Stimulated activated CD4-positive, alpha-beta T cell treated with anti-CD3 and anti-CD28 coated beads, TNF-alpha, amount 100 ng/mL, for 48 hours (primary cell): ENCODE measurements at regions not wholly inside any gene's neighbourhood (a gene's known extent, or its start where the extent isn't known, plus 50 kb on each side); places are given as distances from the start of the nearest gene placed in this dataset.

Source experiments
- DNase-seq, 3 donors: peaks; one replicate each; pipeline ENCODE4 v3.0.0-alpha.2; 2020; ENCODE audit warnings: low read depth in 3 of 3

- no peak for DNase-seq
These were observed 50.8 kb upstream of the KCNJ6 start for GRCh38 chr21:37967036-37967435.

DNA sequence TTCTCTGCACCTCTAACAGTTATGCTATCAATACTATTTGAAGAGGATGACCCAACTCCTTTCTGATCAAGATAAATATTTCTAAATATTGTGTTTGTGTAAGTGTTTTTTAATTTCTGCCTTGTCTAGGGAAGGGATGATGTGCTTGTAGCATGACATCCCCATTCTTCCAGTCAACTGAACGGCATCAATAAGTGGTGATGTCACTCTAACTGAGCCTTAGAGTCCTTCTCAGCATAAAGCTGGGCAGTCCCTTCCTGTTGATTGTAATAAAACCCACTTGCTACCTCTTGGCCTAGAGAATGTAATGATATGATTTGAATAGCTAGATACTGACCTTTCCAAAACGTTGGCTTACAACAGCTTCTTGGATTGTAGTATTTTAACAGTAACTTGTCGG lies 52.5 kb upstream of the KCNJ6 start:
- no peak for DNase-seq

GRCh38 chr21:37970548-37970947 lies 54.3 kb upstream of the KCNJ6 start:
- DNase-seq = no peak

DNA sequence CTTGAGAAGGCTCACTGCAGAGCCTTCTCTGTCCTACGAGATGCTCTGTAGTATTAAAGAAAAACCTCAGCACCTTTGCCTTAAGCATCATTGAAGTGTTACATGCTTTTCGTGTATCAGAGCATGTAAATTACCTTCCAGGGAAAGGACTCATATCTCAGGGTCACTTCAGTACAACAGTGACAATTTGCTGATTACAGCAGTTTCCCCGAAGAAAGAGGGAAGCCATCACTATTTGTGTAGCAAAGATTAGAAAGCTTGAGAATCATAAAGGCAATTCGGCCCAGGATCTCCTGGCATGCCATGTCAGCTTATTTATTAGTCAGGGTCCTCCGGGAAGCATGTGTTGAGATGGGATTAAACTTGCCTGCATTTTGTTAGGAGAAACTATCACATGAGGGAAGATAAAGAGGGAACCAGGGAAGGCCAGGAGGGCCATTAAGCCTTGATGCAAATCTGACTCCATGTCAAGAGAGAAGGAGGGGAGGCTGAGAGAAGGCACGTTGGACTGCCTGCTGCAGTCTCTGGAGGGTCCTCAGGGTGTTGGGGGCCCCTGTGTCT lies 55.2 kb upstream of the KCNJ6 start:
- no peak for DNase-seq

DNA sequence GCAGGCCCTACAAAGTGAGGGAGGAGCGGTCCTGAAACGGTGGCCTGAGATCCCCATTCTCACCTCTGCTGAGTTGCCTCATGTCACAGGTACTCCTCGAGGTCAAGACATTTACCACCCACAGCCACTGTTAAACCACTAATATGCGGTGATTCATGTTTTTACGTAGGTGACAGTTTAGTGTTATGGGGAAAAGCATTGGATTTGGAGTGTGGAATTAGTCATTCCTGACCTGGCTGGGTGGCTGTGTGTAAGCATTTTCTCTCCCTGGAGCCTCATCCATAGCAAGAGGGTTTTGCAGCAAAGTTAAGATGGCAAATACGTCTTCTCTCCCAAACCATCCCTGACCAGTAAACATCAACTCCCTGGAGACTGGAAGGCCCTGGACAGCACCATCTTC lies 57.8 kb upstream of the KCNJ6 start:
- DNase-seq = no peak

DNA sequence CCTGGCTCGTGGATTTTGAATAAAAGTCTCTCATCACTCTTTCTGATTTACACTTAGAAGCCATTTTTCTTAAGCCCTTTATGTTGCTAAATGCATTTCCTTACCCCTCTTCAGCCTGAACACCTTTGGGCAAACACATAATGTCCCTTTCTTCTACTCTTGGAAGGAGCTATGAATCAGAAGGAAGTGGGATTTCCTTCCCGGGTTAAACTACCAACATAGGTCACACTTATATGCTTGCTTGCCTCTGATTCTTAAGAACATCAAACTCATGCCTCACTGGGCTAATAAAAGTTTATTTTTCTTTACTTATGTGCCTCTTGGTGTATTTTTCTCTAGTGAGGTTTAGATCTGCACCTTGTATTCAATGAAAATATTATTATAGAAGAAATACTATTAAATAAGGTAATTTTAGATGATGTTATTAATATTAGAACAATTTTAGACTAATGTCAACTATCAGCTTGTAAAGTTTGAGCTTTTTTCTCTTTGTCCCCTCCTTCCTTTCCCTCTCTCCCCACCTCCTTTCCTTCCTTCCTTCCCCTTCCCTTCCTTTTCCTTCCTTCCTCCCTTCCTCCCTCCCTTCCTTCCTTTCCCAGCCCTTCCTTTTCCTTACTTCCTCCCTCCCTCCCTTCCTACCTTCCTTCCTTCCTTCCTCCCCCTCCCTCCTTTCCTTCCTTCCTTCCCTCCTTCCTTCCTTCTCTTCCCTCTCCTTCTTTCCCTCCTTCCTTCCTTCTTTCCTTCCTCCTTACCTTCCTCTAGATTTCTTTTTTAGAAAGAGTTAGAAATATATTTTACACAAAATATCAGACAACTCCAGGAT lies 66.5 kb upstream of the KCNJ6 start:
- DNase-seq = no peak

GRCh38 chr21:37983336-37984095 lies 67.3 kb upstream of the KCNJ6 start:
- no peak for DNase-seq

DNA sequence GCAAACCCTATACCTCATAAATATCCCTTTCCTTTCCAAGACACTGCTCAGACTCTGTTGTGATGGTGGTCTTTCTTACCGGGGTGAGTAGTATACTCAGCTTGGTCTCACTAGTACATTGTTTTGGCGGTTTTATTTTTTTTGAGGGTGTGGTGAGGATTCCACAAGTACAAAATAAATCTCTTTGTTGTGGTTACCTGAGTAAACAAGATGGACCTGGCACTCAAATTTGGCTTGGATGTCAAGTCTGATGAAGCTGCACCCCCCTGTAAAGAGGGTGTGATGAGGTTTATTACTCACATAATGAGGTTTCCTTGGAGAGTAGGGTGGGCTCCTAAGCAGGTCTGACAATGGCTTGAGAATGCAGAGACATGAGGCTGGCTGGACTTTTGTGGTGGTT lies 68.2 kb upstream of the KCNJ6 start:
- DNase-seq = no peak

- no peak for DNase-seq
These were observed 69.7 kb upstream of the KCNJ6 start for GRCh38 chr21:37986000-37986399.

DNA sequence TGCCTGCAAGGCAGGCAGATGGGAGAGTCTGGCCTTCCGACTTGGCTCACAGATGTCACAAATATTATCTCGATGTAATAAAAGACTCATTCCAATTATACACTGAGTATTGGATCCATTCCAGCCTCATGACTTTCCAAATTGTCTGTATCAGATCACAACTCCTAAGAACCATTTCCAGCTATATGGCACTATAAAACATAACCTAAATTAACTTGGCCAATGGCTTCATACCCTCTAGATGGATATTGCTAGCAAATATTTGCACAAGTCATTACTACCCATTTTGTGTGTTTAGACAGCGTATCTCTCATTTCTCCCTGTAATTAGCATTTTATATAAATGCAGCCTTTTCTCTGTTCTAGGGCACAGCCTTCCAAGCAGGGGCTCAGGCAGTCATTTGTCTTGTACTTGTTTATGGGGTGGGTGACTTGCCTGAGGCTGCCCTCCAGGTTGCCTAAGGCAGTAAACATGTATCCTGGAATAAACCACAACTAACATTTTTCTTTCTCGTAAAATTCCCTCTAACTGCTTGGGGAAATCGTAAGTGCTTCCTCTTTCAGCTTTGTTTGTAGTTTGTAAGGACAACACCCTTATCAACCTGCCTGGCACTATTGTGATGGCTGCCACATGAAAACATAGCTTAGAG lies 70.6 kb upstream of the KCNJ6 start:
- DNase-seq = no peak

DNA sequence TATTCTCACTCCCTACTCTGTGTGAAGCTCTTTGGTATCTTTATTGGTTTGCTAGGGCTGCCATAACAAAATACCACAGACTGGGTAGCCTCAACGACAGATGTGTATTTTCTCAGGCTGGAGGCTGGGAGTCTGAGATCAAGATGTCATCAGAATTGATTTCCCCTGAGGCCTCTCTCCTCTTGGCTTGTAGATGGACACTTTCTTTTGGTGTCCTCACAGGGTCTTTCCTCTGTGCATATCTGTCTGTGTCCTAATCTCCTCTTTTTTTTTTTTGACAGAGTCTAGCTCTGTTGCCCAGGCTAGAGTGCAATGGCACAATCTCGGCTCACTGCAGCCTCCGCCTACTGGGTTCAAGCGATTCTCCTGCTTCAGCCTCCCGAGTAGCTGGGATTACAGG lies 71.4 kb upstream of the KCNJ6 start:
- no peak for DNase-seq

DNA sequence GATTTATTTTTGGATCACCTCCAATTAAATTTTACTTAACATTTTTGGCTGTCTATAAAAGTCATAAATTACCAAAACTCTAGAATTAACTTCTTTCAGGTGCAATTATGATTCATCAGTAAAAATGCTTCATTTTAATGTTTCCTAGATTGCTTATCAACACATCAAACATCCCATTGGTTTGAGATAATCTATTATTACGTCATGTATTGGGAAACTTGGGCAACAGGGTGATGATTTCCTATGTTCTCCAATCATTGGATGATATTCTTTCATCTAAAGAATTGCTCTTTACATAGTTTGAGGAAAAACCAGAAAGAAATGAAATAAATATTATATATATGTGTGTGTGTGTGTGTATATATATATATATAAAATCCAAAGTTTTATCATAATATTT lies 76.8 kb upstream of the KCNJ6 start:
- no peak for DNase-seq

DNA sequence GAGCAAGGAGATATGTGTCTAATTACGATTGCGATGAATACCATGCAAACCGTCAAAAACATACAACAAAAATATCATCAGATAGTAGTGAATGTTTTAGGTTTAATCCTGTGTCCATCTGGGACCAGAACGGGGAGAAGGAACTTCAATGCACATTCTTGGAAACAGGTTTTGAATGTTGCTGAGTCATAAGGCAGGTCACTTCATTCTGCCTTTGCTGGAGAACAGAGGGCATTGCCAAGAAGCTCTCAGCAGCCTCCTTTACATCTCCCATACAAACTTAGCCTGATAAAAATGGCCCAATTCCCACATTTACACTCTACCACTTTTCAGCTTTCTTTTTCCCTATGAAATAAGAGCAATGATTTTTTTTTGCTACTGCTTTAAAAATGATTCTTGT lies 78.0 kb upstream of the KCNJ6 start:
- DNase-seq = no peak

- no peak for DNase-seq
These were observed 96.4 kb upstream of the KCNJ6 start for GRCh38 chr21:38012672-38013071.

- no peak for DNase-seq
These were observed 97.5 kb upstream of the KCNJ6 start for GRCh38 chr21:38013741-38014140.

DNA sequence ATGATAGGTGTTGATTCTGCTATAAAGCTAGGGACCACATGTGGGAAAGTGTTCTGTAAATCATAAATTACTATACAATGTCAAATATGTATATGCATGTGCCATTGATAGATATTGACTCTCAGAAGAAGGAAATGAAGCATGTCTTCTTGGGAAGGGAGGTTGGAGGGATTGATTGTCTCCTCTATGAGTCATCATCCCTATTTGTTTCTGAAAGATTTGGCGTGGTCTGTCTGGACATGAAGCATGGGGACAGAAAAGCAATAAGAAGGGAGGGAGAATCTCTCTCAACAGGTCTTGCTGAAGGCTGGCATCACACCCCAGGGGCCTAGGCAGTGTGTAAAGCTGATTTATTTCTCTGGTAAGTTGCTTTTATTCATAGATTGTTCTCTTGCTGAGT lies 98.0 kb upstream of the KCNJ6 start:
- DNase-seq = no peak

GRCh38 chr21:38027901-38028498 lies 111.7 kb upstream of the KCNJ6 start:
- no peak for DNase-seq

GRCh38 chr21:38032082-38032801 lies 116.0 kb upstream of the KCNJ6 start:
- DNase-seq = no peak

DNA sequence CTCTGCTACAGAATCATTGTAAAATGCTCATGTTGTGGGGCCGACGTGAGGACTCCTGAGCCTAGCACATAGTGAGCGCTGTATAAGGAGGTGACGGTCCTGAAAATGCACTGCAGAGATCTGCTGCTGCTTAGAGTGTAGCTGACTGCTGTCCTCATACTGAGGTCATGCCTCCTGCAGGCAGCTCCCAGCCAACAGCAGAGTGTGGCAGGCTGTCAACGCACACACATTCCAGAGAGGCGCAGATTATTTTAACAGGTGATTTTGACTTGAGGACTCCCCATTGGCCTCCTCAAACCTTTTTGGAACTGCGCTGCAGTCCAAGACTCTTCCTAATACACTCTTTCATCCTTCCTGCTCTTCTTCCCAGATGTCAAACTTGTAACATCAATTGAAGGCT lies 119.8 kb upstream of the KCNJ6 start:
- no peak for DNase-seq

- DNase-seq = no peak
These were observed 121.2 kb upstream of the KCNJ6 start for GRCh38 chr21:38037416-38037815.

GRCh38 chr21:38039369-38039768 lies 123.1 kb upstream of the KCNJ6 start:
- DNase-seq = no peak
